ENCODE measurements at regions not wholly inside any gene's neighbourhood (a gene's known extent, or its start where the extent isn't known, plus 50 kb on each side); places are given as distances from the start of the nearest gene placed in this dataset.

DNA sequence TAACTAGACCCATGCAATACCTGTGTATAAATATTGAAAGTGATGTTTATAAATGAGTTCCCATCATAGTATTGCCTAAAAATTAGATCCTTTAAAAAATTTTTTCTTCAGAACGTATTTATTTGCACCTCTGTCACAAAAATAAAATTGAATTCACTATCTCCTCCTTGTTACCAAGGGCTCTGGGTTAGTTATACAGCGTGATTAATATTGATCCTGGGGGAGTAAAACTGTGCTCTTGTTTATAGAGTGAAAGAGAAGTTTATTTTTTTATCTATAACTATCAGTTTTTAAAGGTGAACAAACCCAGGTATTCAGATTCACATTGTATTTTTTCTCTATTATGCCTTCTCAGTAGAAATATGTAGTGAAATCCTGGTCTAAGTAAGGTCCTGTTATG lies 458.5 kb downstream of the CPS1 start:
- TF ChIP-seq, protein P1, sequence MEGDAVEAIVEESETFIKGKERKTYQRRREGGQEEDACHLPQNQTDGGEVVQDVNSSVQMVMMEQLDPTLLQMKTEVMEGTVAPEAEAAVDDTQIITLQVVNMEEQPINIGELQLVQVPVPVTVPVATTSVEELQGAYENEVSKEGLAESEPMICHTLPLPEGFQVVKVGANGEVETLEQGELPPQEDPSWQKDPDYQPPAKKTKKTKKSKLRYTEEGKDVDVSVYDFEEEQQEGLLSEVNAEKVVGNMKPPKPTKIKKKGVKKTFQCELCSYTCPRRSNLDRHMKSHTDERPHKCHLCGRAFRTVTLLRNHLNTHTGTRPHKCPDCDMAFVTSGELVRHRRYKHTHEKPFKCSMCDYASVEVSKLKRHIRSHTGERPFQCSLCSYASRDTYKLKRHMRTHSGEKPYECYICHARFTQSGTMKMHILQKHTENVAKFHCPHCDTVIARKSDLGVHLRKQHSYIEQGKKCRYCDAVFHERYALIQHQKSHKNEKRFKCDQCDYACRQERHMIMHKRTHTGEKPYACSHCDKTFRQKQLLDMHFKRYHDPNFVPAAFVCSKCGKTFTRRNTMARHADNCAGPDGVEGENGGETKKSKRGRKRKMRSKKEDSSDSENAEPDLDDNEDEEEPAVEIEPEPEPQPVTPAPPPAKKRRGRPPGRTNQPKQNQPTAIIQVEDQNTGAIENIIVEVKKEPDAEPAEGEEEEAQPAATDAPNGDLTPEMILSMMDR (IDR thresholded peaks at IDR 0.05) = no peak
- TF ChIP-seq POLR2A (IDR thresholded peaks at IDR 0.05) = no peak
